ENCODE measurements at regions not wholly inside any gene's neighbourhood (a gene's known extent, or its start where the extent isn't known, plus 50 kb on each side); places are given as distances from the start of the nearest gene placed in this dataset.

- TF ChIP-seq POLR2A (IDR thresholded peaks at IDR 0.05) (no peak), CTCF (IDR thresholded peaks at IDR 0.05) (no peak)
Measured at GRCh38 chr1:199976496-199977144, 50.9 kb upstream of the NR5A2 start.
